ENCODE measurements at regions not wholly inside any gene's neighbourhood (a gene's known extent, or its start where the extent isn't known, plus 50 kb on each side); places are given as distances from the start of the nearest gene placed in this dataset.
A peak's percentile ranks its signal among the peaks of the same experiment; 100 is the strongest.

GRCh38 chr4:100707786-100708185 lies 190.0 kb upstream of the EMCN start:
- Histone ChIP-seq H3K4me3 (ENCODE audit: low read depth, low read length) (no peak overlapping the region), H3K36me3 (ENCODE audit: control insufficient read depth, insufficient read depth, low read length) (no peaks in the 10 kb centered on the region), H3K9me3 (no peaks in the 10 kb centered on the region; the same call in 1 of the 2 replicates), H3K4me1 (peaks cover 22% of the 10 kb centered on the region), H3K27me3 (replicated peaks; ENCODE audit: control insufficient read depth, insufficient read depth, low read length) (no peaks in the 10 kb centered on the region)
- peak overlapping the region; percentile 1 for H3K4me3 Mint-ChIP-seq (ENCODE audit: unreplicated experiment)
- peaks cover 7% of the 10 kb centered on the region for H3K4me1 Mint-ChIP-seq (ENCODE audit: low read depth, unreplicated experiment)
- H3K9me3 Mint-ChIP-seq (ENCODE audit: unreplicated experiment), result peaks cover 10% of the 10 kb centered on the region
- peak in 1 of 2 experiments; percentile 13 for DNase-seq
- BruUV-seq (replicated peaks), result no TSS peak
- TF ChIP-seq, protein P1, sequence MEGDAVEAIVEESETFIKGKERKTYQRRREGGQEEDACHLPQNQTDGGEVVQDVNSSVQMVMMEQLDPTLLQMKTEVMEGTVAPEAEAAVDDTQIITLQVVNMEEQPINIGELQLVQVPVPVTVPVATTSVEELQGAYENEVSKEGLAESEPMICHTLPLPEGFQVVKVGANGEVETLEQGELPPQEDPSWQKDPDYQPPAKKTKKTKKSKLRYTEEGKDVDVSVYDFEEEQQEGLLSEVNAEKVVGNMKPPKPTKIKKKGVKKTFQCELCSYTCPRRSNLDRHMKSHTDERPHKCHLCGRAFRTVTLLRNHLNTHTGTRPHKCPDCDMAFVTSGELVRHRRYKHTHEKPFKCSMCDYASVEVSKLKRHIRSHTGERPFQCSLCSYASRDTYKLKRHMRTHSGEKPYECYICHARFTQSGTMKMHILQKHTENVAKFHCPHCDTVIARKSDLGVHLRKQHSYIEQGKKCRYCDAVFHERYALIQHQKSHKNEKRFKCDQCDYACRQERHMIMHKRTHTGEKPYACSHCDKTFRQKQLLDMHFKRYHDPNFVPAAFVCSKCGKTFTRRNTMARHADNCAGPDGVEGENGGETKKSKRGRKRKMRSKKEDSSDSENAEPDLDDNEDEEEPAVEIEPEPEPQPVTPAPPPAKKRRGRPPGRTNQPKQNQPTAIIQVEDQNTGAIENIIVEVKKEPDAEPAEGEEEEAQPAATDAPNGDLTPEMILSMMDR (IDR thresholded peaks at IDR 0.05; ENCODE audit: insufficient read depth in 1 of 2, low read depth in 1 of 2, low read length in 1 of 2, severe bottlenecking in 1 of 2, unreplicated experiment in 1 of 2), result no peak
- peak overlapping the region; percentile 4 for H3K27ac Mint-ChIP-seq (ENCODE audit: unreplicated experiment)
- intact Hi-C loops (cut with micrococcal nuclease; ENCODE audit: unreplicated experiment), result no loop called here
- CTCF ChIA-PET, result no interaction called here
- H3K36me3 Mint-ChIP-seq (ENCODE audit: insufficient read depth, unreplicated experiment), result peaks cover 7% of the 10 kb centered on the region
- no peaks in the 10 kb centered on the region for H3K27me3 Mint-ChIP-seq (ENCODE audit: insufficient read depth, unreplicated experiment)
- POLR2A ChIA-PET, result no interaction called here

- BruUV-seq (replicated peaks), result no TSS peak
- DNase-seq, result no peak
- ChIA-PET CTCF (no interaction called here), POLR2A (no interaction called here)
- no peaks in the 10 kb centered on the region for H3K27me3 ChIP-seq (replicated peaks; ENCODE audit: control insufficient read depth, insufficient read depth, low read length)
- H3K4me3 ChIP-seq (ENCODE audit: low read depth, low read length), result no peak overlapping the region
- peaks cover 5% of the 10 kb centered on the region for H3K4me1 Mint-ChIP-seq (ENCODE audit: low read depth, unreplicated experiment)
- no peaks in the 10 kb centered on the region for H3K9me3 ChIP-seq
- TF ChIP-seq, protein P1 (IDR thresholded peaks at IDR 0.05; ENCODE audit: insufficient read depth in 1 of 2, low read depth in 1 of 2, low read length in 1 of 2, severe bottlenecking in 1 of 2, unreplicated experiment in 1 of 2), result no peak
- no peaks in the 10 kb centered on the region for H3K36me3 Mint-ChIP-seq (ENCODE audit: insufficient read depth, unreplicated experiment)
- no peaks in the 10 kb centered on the region for H3K36me3 ChIP-seq (ENCODE audit: control insufficient read depth, insufficient read depth, low read length)
- intact Hi-C loops (cut with micrococcal nuclease; ENCODE audit: unreplicated experiment), result no loop called here
- no peak overlapping the region for H3K27ac Mint-ChIP-seq (ENCODE audit: unreplicated experiment)
- no peaks in the 10 kb centered on the region for H3K27me3 Mint-ChIP-seq (ENCODE audit: insufficient read depth, unreplicated experiment)
- no peaks in the 10 kb centered on the region for H3K9me3 Mint-ChIP-seq (ENCODE audit: unreplicated experiment)
- H3K4me1 ChIP-seq, result peaks cover 15% of the 10 kb centered on the region
- no peak overlapping the region for H3K4me3 Mint-ChIP-seq (ENCODE audit: unreplicated experiment)
These were observed 178.7 kb upstream of the EMCN start for GRCh38 chr4:100696531-100696930.

GRCh38 chr4:100695871-100696270 lies 178.0 kb upstream of the EMCN start:
- H3K27me3 ChIP-seq (replicated peaks; ENCODE audit: control insufficient read depth, insufficient read depth, low read length), result no peaks in the 10 kb centered on the region
- no peak overlapping the region for H3K4me3 Mint-ChIP-seq (ENCODE audit: unreplicated experiment)
- H3K36me3 ChIP-seq (ENCODE audit: control insufficient read depth, insufficient read depth, low read length), result no peaks in the 10 kb centered on the region
- no TSS peak for BruUV-seq (replicated peaks)
- H3K36me3 Mint-ChIP-seq (ENCODE audit: insufficient read depth, unreplicated experiment), result no peaks in the 10 kb centered on the region
- H3K9me3 ChIP-seq, result no peaks in the 10 kb centered on the region
- intact Hi-C loops (cut with micrococcal nuclease; ENCODE audit: unreplicated experiment), result no loop called here
- peaks cover 5% of the 10 kb centered on the region for H3K4me1 Mint-ChIP-seq (ENCODE audit: low read depth, unreplicated experiment)
- H3K4me3 ChIP-seq (ENCODE audit: low read depth, low read length), result no peak overlapping the region
- no peak for DNase-seq
- no peak overlapping the region for H3K27ac Mint-ChIP-seq (ENCODE audit: unreplicated experiment)
- POLR2A ChIA-PET, result no interaction called here
- TF ChIP-seq, protein P1 (IDR thresholded peaks at IDR 0.05; ENCODE audit: insufficient read depth in 1 of 2, low read depth in 1 of 2, low read length in 1 of 2, severe bottlenecking in 1 of 2, unreplicated experiment in 1 of 2), result no peak
- CTCF ChIA-PET, result no interaction called here
- H3K4me1 ChIP-seq, result peaks cover 15% of the 10 kb centered on the region
- H3K27me3 Mint-ChIP-seq (ENCODE audit: insufficient read depth, unreplicated experiment), result no peaks in the 10 kb centered on the region
- H3K9me3 Mint-ChIP-seq (ENCODE audit: unreplicated experiment), result no peaks in the 10 kb centered on the region

Measured in Caco-2 (cell line).